ENCODE measurements at regions not wholly inside any gene's neighbourhood (a gene's known extent, or its start where the extent isn't known, plus 50 kb on each side); places are given as distances from the start of the nearest gene placed in this dataset.

DNA sequence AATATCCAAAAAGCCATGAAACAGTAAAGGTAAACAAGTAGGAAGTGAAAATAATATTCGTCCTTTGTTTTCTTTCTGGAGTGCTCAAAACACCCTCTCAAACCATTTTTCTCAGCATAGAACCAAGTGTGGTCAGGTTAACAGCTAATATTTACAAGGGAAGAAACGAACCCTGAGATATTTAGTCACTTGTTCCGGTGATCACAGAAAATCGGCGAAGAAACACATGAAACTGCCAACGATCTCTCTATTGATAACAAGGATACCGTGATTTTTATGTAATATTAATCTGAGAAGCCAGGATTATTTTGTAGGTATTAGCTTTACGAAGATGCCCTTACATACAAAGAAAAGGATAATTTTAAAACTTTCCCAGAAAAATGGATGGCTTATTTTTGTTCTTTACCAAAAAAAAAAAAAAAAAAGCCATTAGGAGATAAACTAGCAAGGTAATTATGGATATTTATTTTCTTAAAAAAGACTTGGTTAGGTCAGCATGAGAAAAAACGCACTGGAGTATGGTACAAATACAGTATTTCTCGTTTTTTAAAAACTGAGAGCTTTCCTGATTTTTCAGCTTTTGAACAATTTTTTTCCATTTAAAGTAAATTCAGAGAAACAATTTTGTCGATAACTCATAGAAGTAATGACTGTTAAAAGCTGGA is 107.3 kb upstream of the HNRNPU start:
- TF ChIP-seq EZH2 (IDR thresholded peaks at IDR 0.05; ENCODE audit: borderline replicate concordance, low read depth, low read length, severe bottlenecking) (no peak), CTCF (IDR thresholded peaks at IDR 0.05; ENCODE audit: extremely low read depth in 1 of 2, insufficient read depth in 1 of 2, low read depth in 1 of 2, low read length in 2 of 2) (no peak), POLR2A (IDR thresholded peaks at IDR 0.05; ENCODE audit: low read depth, low read length) (no peak)
